Stimulated activated CD8-positive, alpha-beta memory T cell treated with anti-CD3 and anti-CD28 coated beads, Interleukin-4, amount 100 ng/mL, for 4 hours (primary cell): ENCODE measurements at regions not wholly inside any gene's neighbourhood (a gene's known extent, or its start where the extent isn't known, plus 50 kb on each side); places are given as distances from the start of the nearest gene placed in this dataset.

Experiments
- DNase-seq, 2 donors: peaks; one replicate each; pipeline ENCODE4 v3.0.0-alpha.2; 2020; ENCODE audit warnings: low read depth in 2 of 2, low spot score in 1 of 2

DNA sequence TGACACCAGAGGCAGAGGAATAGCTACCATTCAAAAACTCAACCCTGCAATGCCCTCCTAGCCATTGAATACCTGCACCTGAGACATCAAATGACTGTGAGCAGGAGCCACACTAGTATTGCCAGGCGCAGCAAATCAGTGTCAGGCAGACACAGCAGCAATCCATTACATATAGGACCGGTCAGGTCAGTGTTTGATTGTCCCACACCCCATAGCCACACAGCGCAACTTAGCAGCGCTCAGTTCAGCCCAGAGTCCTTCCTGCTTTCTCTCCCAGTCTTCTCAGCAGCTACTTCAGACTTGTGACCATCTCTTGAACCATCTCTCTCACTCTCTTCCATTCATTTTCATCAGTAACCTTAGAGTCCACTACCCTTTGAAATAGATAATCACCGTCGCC lies 181.6 kb upstream of the GPR12 start:
- DNase-seq: no peak

DNA sequence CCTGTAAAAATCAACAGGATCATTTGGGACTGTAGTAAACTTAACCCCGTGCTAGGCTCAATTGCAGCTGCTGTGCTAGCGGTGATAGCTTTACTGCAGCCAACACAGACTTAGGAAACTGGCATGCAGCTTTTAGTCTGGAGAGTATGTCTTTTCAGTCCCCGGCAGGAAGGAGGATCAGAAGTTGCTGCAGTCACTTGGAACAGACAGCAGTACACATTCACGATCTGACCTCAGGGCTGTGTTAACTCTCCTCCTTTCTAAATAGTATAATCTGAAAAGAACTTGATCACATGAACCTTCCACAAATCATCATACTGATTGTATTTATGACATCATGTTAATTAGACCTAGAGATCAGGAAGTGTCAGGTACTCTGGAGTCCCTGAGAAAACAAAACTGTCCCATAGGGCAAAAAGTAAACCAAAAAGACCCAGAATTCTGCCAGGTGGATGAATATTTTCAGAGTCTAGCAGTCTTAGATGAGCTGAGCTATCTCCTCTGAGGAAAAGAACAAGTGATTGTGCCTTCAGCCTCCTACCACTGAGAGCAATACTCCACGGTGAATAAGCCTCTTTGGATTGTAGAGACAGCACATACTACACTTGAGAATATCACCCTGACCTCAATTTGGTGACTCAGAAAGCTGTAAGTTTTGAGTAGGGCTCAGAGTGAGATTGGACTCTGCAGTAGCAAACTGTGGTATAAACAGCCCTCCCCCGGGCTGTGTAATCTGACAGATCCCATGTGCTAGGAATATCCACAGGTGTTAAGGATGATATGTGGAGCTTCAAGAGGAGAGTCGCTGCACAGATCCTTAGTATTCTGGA lies 181.0 kb upstream of the GPR12 start:
- no peak for DNase-seq

DNA sequence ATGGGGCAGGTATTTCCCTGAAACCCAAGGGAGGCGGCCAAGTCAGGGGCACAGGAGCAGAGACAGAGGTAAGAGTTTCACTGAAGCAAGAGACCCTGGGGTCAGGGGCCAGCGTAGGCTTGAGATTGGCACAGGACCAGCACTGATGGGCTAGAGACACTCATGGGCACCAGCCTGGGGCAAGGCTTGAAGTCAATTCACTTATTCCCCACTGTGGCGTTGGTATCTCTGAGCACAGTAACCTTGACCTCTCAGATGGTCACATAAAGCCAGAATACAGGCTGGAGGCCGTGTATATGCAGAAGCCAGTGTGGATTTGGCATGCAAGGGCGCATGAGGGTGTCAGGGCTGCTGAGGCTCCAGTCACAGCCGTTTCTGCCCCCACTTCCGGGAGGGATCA lies 173.5 kb upstream of the GPR12 start:
- DNase-seq: no peak

DNA sequence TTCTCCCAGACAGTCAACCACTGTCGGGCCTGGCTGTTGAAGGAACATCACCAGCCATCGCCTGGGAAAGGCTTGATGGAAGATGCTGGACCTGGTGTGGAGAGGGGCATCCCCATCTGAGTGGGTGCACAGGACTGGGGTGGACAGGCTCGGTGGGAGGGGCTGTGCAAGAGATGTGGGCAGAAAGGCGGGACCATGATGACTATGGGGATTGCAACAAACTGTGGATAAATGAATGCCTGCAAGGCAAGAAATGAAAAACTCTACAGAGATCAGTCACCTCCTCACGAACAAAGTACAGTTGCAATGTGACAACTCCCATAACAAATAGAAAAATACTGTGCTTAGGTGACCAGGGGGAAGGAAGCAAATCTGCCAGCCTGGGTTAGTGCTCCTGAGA lies 171.9 kb upstream of the GPR12 start:
- DNase-seq: no peak

DNA sequence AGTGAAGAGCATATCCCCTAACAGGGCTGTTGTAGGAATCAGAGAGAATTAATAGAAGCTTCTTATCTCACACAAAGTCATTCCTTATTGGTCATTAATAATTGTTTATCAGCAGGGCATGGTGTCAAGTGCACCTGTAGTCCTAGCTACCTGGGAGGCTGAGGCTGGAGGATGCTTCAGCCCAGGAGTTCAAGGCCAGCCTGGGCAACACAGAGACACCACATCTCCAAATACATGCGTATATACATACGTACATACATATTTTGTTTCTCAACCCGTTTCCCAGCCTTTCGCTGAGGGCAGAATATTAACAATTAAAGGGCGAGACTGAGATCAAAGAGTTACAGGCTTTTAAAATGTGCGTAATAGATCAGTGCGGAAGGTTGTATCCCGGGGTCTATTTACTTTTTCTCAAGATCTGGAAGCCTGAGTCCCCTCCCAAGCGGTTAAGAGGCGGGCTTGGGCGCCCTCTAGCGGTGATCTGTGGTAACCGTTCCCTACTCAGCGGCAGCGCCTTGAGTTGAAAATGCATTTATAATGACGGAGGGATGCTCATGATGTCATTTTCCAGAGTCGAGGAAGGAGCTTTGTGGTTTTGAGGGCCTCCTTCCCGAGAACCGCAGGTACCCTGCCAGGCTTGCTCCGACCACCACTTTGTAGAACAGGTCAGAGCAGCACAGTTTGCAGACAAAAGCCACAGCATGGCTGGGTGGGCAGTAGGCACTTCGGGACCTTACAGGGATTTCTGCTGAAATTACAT lies 169.6 kb upstream of the GPR12 start:
- peak; percentile 38 to 58 for DNase-seq

DNA sequence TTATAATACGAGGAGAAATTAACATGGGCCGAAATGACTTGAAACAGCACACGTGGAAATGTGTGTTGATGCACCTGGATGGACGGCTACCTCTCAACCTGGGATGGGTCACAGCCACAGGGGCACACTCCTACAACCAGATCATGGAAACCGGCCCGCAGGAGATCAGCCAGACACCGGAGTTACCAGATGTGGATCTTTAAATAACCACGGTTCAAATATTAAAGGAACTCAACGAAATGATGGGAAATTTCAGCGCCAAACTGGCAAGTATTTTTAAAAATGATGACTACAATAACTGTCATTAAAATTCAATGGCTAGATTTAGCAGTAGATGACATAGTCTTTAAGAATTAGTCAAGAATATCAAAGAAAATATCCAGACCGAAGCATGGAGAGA lies 166.9 kb upstream of the GPR12 start:
- no peak for DNase-seq

DNA sequence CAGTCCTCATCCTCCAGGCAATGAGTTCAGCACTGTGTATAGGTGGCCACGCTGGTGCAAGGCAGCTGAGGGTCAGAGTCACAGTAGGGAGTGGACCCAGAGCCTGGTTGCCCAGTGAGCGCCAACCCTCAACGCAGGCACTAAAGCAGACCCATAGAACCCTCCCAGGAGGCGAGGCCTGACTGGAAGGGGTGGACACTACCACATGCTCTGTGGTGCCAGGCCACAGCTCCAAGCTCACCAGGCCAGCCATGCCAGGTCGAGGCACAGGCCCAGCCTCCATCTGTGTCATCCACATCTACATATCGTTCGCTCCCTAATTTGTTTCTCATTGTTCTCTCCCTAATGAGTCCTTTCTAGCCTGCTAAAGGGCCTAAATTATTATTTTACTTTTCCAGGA lies 165.8 kb upstream of the GPR12 start:
- DNase-seq: no peak

DNA sequence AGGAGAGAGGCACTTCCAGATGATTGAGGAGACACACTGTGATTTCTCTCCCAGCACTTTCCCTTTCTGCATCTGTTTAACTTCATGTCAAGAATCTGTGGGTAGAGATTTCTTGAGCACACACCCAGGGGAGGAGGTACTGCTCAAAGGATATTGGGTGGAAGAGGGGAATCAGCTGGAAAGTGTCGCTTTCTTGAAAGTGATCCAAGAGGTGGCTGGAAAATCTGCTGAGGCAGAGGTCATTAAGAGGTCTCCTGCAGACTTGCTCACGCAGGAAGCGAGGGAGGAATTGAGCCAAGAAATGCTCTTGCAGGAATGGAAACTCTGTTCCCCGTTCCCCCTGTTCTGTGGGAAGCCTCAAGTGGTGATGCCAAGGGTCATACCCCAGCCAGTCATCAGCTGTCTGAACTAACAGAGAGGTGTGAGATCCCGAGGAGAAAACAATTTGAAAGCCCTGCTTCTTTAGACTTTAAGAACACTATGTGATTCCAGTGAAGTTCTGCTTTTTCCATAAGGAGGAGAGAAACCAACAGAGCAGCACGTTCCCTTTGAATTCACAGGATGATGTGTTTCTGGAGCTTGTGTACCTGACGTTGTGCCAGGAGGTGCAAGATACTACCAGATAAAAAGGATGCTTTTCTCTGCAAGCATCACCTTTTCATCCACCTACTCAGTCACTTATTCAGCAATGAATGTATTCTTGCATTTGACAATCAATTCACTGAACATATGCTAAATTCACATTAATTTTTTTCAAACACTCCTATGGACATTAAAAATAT lies 163.4 kb upstream of the GPR12 start:
- no peak for DNase-seq

DNA sequence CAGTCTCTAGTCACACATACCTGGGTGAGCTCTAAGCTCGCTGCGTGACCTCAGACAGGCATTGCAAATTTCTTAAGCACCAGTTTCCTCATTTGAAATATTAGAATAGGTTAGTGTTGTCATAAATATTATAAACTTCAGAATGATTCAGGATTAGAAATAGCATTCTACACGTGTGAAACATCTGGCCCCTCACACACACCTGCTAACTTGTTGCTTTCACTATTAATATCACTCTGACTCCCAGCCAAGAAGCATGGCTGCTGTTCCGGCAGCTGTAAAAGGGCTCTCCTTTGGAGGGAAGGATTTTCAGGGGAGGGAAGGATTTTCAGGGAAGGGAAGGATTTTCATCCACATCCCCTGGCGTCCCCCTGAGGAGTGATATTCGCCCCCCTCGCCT lies 161.3 kb upstream of the GPR12 start:
- DNase-seq: no peak

DNA sequence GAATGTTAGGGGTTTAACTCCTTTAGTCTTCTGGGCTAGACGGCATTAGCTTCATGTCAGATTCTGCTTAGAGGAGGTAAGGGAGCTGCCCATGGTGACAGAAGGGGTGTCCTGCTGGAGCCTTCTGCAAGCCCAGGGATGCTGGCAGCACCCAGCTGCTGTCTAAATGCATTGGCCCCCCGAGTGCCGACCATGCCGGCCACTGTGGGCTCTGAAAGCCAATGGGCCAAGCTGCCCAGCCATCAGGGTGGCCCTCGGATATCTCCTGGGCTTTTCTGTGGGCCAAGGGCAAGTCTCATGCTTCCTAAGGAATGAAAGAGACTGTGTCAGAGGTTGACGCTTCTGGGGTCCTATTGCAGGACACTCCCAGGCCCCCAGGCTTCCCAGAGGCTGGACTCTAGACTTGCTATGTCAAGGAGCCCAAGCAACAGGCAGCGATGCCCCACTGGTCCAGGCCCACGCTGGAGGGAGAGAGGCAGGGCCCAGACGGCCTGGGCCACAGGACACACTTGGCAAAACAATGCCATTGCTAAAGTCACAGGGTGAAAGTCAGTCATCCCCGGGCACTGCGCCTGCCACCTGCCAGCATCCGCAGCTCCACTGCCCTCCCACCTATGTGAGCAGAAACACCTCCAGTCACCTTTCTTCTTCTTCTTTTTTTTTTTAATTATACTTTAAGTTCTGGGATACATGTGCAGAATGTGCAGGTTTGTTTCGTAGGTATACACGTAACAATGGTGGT lies 160.2 kb upstream of the GPR12 start:
- DNase-seq: no peak

DNA sequence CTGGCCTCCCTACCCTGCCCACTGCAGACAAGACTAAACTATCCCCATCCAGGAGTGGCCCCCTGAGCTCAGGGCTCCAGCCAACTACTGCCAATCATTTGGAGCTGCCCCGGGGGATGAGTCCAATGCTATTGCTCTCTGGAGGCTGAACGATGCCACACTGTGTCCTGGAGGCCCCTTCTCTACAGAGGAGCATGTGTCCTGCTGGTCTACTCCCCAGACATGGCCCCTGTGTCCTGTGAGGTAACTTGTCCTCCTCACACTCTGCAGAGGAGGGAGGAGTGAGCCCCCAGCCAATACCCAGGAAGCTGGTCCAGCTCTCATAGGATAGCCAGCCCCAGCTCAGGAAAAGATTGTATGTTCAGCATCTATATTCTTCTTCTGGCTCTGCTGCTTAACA lies 159.1 kb upstream of the GPR12 start:
- DNase-seq: no peak

DNA sequence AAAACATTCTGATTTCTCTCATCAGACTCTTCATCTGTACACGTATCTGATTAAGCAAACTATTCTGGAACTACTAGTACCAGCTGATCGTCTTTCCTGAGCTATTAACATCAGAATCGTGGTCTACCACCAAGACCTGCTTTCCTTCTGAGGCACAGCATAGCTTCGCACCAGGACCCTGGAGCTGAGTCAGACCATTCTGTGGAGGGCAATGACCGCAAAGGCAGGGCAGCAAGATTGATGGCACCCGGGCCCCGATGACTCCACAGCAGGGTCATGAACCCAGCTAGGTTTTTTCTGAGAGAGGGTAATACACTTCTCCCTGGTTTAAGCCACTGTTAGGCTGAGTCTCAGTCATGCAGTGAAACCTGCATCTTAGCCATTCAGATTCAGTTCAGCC lies 158.7 kb upstream of the GPR12 start:
- no peak for DNase-seq

DNA sequence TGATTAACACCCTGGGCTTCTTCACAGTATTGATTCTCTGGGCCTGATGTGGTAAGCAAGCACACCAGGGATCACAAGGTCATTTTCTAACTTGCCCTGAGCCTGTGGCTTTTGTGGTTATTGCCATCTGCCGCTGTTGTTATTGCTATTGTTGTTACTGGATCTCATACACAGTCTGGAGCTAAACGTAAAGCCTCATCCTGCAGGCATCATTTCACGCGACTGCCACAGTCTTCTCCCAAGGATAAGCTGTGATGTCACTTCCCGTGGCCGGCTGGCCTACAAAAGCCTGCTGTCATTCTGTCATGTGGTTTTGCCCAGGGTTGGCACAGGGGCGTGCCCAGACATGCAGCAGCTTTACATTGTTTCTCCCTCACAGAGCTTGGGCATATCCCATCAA lies 154.0 kb upstream of the GPR12 start:
- DNase-seq: no peak

DNA sequence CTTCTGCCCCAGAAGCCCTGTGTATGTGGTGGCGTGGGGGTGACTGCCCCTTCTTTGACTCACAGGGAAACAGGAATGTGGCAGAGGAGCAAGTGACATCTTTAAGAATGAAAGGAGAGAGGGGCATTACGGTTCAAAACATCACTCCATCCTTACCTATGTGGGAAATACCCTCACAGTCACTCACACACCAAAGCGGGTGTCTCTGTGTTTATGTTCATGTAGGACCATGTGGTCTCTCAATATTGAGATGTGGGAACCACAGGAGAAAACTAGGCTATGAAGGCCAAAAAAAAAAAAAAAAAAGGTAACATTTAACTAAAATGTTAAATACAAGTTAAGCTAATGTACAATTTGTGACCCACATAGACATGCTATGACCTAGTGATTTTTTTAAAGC lies 153.6 kb upstream of the GPR12 start:
- no peak for DNase-seq

DNA sequence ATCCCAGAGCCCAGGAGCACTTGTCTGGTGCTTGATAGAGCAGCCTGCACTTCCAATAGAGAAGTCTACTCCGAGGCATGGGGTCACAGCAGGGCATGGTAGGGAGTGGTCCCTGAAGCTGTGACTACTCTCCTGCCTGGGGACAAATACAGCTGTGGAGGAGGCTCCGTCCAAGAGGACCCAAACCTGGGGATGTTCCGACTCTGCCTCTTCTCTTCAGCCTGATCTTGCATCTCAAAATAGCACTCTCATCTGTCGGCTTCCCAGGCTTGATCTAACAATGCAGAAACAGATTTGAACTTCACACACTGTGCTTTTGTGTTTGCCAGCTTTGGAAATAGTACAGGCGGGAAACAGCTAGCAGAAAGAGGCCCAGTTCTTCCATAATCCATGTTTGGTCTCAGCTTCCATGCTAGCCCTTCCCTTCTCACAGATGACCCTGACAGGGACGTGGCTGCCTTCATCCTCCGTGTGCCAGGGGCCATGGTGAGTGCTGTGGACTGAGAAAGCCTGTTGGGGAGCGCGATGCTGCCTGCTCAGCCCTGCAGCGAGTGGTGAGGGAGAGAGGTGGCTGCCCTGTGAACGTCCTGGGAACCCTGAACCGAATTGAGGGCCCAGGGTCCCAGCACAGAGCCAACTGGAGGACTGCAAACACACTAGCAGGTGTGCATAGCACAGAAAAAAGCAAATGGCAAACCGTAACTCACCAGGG lies 150.3 kb upstream of the GPR12 start:
- DNase-seq: no peak

DNA sequence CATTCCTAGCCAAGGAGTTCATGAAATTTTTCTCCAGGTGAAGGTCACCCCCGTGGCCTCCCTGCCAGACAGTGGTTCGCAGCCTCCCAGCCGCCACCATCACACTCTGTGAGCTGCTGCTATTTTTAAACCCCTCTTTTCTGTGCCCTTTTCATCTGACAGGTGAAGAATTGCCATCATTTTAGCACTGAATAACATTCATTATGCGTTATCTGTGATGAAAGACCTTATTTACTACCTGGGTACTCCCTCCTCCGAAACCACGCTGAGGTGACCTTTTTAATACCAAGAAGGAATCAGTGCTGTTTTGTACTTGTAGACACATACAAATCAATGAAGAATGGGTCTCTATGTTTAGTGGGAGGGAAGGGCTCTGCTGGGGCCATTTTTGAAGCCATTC lies 148.9 kb upstream of the GPR12 start:
- DNase-seq: no peak

DNA sequence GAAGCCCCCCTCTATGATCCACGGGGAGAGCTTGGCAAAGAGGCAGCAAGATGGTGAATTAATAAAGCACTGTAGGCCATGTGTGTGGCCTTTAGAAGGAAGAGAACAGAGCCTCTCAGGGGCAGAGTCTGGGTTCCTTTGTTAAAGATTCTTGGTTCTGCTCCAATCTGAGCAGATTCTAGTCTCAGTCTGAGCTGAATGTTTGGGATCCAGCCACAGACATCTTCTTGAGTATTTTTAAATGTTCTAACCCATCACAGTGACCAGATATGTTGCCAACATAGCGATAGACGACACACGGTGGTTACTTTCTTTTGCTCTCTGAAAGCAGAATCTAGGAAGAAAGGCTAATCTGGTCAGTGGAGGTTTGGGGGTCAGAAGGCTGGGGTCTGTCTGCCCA lies 147.5 kb upstream of the GPR12 start:
- no peak for DNase-seq

DNA sequence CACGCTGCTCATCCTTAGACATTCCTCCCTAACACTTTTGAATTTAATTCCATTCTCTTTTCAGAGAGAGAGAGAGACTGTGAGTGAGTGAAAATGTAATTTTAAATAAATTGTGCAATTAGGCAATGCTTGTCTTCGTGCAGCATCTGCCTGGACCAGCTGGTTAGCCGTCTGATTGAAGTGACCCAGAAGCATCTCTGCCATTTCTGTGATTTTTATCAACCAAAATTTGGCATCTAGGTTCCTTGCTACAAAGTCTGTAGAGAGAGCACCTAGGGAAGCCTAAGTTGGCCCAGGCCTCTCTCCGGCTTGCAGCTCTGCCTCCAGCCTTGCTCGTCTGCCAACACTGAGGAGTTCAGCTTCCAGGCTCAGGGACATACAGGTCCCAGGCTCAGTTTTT lies 138.6 kb upstream of the GPR12 start:
- DNase-seq: no peak

DNA sequence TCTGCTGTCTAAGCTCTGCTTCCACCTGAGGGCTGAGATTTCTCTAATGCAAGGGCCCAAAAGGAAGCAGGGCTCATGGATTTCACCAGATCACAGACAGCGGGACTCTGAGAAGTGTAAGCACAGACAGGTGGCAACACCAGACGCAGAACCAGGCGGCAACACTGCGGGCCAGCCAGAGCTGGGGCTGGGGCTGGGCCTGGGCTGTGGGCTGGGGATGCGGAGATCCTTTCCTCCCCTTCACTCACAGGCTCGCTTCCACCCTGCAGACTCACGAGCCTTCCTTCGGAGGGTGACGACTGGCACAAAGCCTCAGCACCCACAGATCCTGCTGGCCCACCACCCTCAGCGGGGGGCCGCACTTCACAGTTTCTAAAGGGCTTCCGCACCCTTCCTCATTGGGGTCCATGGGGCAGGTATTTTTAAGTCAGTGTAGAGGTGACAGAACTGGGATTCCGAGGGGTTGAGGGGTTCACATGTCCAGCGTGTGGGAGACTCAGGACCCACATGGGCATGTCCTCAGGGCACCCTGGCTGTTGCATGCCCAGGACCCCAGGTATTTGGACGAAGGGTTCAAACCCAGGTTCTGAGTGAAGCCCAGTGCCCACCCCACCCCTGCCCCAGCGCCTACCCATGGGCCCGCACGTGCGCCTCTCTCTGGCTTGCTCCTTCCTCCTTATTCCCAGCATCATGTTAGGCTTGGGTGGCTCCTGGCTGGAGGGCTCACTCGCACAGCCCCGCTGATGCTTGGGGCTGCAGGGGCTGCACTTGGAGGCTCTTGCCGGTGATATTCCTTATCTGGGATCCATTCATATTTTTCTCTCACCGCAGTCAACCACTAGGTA lies 137.3 kb upstream of the GPR12 start:
- no peak for DNase-seq
